GM10266 (cell line): ENCODE measurements at regions not wholly inside any gene's neighbourhood (a gene's known extent, or its start where the extent isn't known, plus 50 kb on each side); places are given as distances from the start of the nearest gene placed in this dataset.

Source experiments
- DNase-seq: peaks from one replicate; pipeline ENCODE4 v3.0.0; 2012; ENCODE audit errors: extremely low spot score
- CTCF ChIP-seq: IDR thresholded peaks from 2 replicates; pipeline ENCODE4 v1.5.1; 2012; ENCODE audit warnings: mild to moderate bottlenecking, low read depth; ENCODE audit not compliant: control insufficient read depth, insufficient read depth; ENCODE audit errors: missing control alignments

GRCh38 chr2:12397854-12398253 lies 318.9 kb upstream of the TRIB2 start:
- no peak for DNase-seq
- TF ChIP-seq CTCF = no peak

- no peak for DNase-seq
- TF ChIP-seq CTCF = no peak
These were observed 317.5 kb upstream of the TRIB2 start for GRCh38 chr2:12399240-12399639.

- no peak for DNase-seq
These were observed 316.2 kb upstream of the TRIB2 start for GRCh38 chr2:12400543-12400942.

GRCh38 chr2:12402440-12403139 lies 314.1 kb upstream of the TRIB2 start:
- no peak for TF ChIP-seq CTCF
- no peak for DNase-seq

More at GRCh38 chr2:12400543-12400942, 316.2 kb upstream of the TRIB2 start:
- no peak for TF ChIP-seq CTCF

GRCh38 chr2:12404497-12404896 lies 312.2 kb upstream of the TRIB2 start:
- no peak for DNase-seq
- no peak for TF ChIP-seq CTCF

- TF ChIP-seq CTCF = no peak
- no peak for DNase-seq
These were observed 309.6 kb upstream of the TRIB2 start for GRCh38 chr2:12407160-12407559.

- TF ChIP-seq CTCF = no peak
- DNase-seq = peak; percentile 15
These were observed 303.8 kb upstream of the TRIB2 start for GRCh38 chr2:12412898-12413305.
